H9 (cell line): ENCODE measurements at regions not wholly inside any gene's neighbourhood (a gene's known extent, or its start where the extent isn't known, plus 50 kb on each side); places are given as distances from the start of the nearest gene placed in this dataset.

Experiments used
- DNase-seq: peaks from one replicate; pipeline ENCODE4 v3.0.0-alpha.2; 2017
- H2AFZ ChIP-seq: one replicate; pipeline ENCODE4 v1.6.1; 2013; ENCODE audit warnings: mild to moderate bottlenecking, low read length, control low read depth, moderate library complexity
- H2AK5ac ChIP-seq: 2 replicates; pipeline ENCODE4 v1.6.1; 2013; ENCODE audit warnings: low read length, control low read depth, mixed read lengths; ENCODE audit not compliant: insufficient read length
- H2BK120ac ChIP-seq: one replicate; pipeline ENCODE4 v1.6.1; 2013; ENCODE audit warnings: low read depth, mild to moderate bottlenecking, low read length, control low read depth, inconsistent platforms; ENCODE audit not compliant: poor library complexity, severe bottlenecking
- H2BK12ac ChIP-seq: 2 replicates; pipeline ENCODE4 v1.6.1; 2013; ENCODE audit warnings: low read length, control low read depth, mixed read lengths, low read depth; ENCODE audit not compliant: insufficient read length
- H2BK15ac ChIP-seq: 2 replicates; pipeline ENCODE4 v1.6.1; 2013; ENCODE audit warnings: low read depth, low read length, control low read depth
- H2BK20ac ChIP-seq: one replicate; pipeline ENCODE4 v1.6.1; 2013; ENCODE audit warnings: low read depth, mild to moderate bottlenecking, low read length, control low read depth, inconsistent platforms; ENCODE audit not compliant: poor library complexity, severe bottlenecking
- H2BK5ac ChIP-seq: 2 replicates; pipeline ENCODE4 v1.6.1; 2013; ENCODE audit warnings: low read length, control low read depth, mixed read lengths; ENCODE audit not compliant: insufficient read length
- H3K14ac ChIP-seq: 2 replicates; pipeline ENCODE4 v1.6.1; 2013; ENCODE audit warnings: low read length, control low read depth; ENCODE audit not compliant: insufficient read depth
- H3K18ac ChIP-seq: 2 replicates; pipeline ENCODE4 v1.6.1; 2013; ENCODE audit warnings: low read depth, mild to moderate bottlenecking, mixed read lengths, low read length, control low read depth; ENCODE audit not compliant: insufficient read length
- H3K23ac ChIP-seq: 2 replicates; pipeline ENCODE4 v1.6.1; 2013; ENCODE audit warnings: low read length, control low read depth, mixed read lengths, low read depth; ENCODE audit not compliant: insufficient read length
- H3K23me2 ChIP-seq: 2 replicates; pipeline ENCODE4 v1.6.1; 2013; ENCODE audit warnings: low read depth, mild to moderate bottlenecking, mixed read lengths, low read length, control low read depth; ENCODE audit not compliant: insufficient read length, poor library complexity, severe bottlenecking
- H3K27ac ChIP-seq: 2 replicates; pipeline ENCODE4 v1.5.1; 2013; ENCODE audit warnings: low read length, control low read depth, mixed read lengths, low read depth; ENCODE audit not compliant: insufficient read length
- H3K27me3 ChIP-seq: 2 replicates; pipeline ENCODE4 v1.6.1; 2013; ENCODE audit warnings: low read length, control low read depth, inconsistent platforms; ENCODE audit not compliant: insufficient read depth
- H3K4ac ChIP-seq: 2 replicates; pipeline ENCODE4 v1.6.1; 2013; ENCODE audit warnings: low read depth, mild to moderate bottlenecking, control low read depth, inconsistent platforms, low read length, moderate library complexity
- H3K4me1 ChIP-seq: 2 replicates; pipeline ENCODE4 v1.6.1; 2013; ENCODE audit warnings: low read length, control low read depth, inconsistent platforms; ENCODE audit not compliant: insufficient read depth
- H3K4me2 ChIP-seq: 2 replicates; pipeline ENCODE4 v1.6.1; 2013; ENCODE audit warnings: low read length, control low read depth, mixed read lengths; ENCODE audit not compliant: insufficient read length, insufficient read depth
- H3K56ac ChIP-seq: 2 replicates; pipeline ENCODE4 v1.6.1; 2013; ENCODE audit warnings: low read depth, mild to moderate bottlenecking, mixed read lengths, low read length, control low read depth; ENCODE audit not compliant: insufficient read length
- H3K79me1 ChIP-seq: 2 replicates; pipeline ENCODE4 v1.6.1; 2013; ENCODE audit warnings: low read depth, mild to moderate bottlenecking, moderate library complexity, low read length, control low read depth, inconsistent platforms; ENCODE audit not compliant: insufficient read depth, poor library complexity, severe bottlenecking
- H3K79me2 ChIP-seq: 2 replicates; pipeline ENCODE4 v1.6.1; 2013; ENCODE audit warnings: low read length, control low read depth, inconsistent platforms; ENCODE audit not compliant: insufficient read depth
- H3K9ac ChIP-seq: 2 replicates; pipeline ENCODE4 v1.6.1; 2013; ENCODE audit warnings: low read length, control low read depth, mixed read lengths; ENCODE audit not compliant: insufficient read length; ENCODE audit errors: extremely low read depth
- H3K9me3 ChIP-seq: one replicate; pipeline ENCODE4 v1.6.1; 2013; ENCODE audit warnings: low read depth, low read length, inconsistent platforms; ENCODE audit not compliant: control insufficient read depth
- H3T11ph ChIP-seq: one replicate; pipeline ENCODE4 v1.6.1; 2013; ENCODE audit warnings: mild to moderate bottlenecking, low read length, control low read depth, inconsistent platforms
- H4K20me1 ChIP-seq: one replicate; pipeline ENCODE4 v1.6.1; 2013; ENCODE audit not compliant: control insufficient read depth, insufficient read length, insufficient read depth
- H4K5ac ChIP-seq: 2 replicates; pipeline ENCODE4 v1.6.1; 2013; ENCODE audit warnings: low read depth, mild to moderate bottlenecking, mixed read lengths, low read length, control low read depth; ENCODE audit not compliant: insufficient read length
- H4K8ac ChIP-seq: replicated peaks from 2 replicates; pipeline ENCODE4 v1.6.1; 2013; ENCODE audit warnings: low read length, control low read depth, mixed read lengths, low read depth; ENCODE audit not compliant: insufficient read length
- H4K91ac ChIP-seq: 2 replicates; pipeline ENCODE4 v1.6.1; 2013; ENCODE audit warnings: low read depth, mild to moderate bottlenecking, moderate library complexity, mixed read lengths, low read length, control low read depth; ENCODE audit not compliant: insufficient read length
- H3K27ac Mint-ChIP-seq, 3 experiments: 2 replicates in 2 of 3; 3 replicates in 1 of 3; pipeline ENCODE4 v1.8.0; 2020 to 2021; ENCODE audit warnings: mixed read lengths in 3 of 3, mild to moderate bottlenecking in 1 of 3, moderate library complexity in 1 of 3
- H3K27me3 Mint-ChIP-seq: 2 replicates; pipeline ENCODE4 v1.8.0; 2021; ENCODE audit warnings: low read depth, mild to moderate bottlenecking, moderate library complexity, mixed read lengths
- H3K36me3 Mint-ChIP-seq, 3 experiments: 2 replicates in 2 of 3; 3 replicates in 1 of 3; pipeline ENCODE4 v1.8.0; 2020 to 2021; ENCODE audit warnings: low read depth in 3 of 3, mixed read lengths in 3 of 3; ENCODE audit not compliant: insufficient read depth in 1 of 3
- H3K4me1 Mint-ChIP-seq, 2 experiments: 2 replicates each; pipeline ENCODE4 v1.8.0; 2020; ENCODE audit warnings: mixed read lengths in 2 of 2
- H3K4me3 Mint-ChIP-seq, 2 experiments: 2 replicates in 1 of 2; 3 replicates in 1 of 2; pipeline ENCODE4 v1.8.0; 2020 to 2021; ENCODE audit warnings: mild to moderate bottlenecking in 2 of 2, mixed read lengths in 2 of 2, moderate library complexity in 1 of 2
- H3K9me3 Mint-ChIP-seq, 2 experiments: 2 replicates in 1 of 2; 3 replicates in 1 of 2; pipeline ENCODE4 v1.8.0; 2020; ENCODE audit warnings: mild to moderate bottlenecking in 2 of 2, mixed read lengths in 2 of 2, moderate library complexity in 1 of 2
- WGBS: extraction: QIAGEN DNeasy Blood & Tissue Kit; methylation state at CpG from one replicate; pipeline ENCODE4 v1.1.7; 2013; ENCODE audit warnings: missing lambda C conversion rate, low lambda C conversion rate, mixed read lengths; ENCODE audit not compliant: insufficient read length; ENCODE audit errors: extremely low coverage; 5-methylcytosine and 5-hydroxymethylcytosine counted together
- TF ChIP-seq, protein P1 (sequence below): fragments of 200-600 bp; sonication (generic); conservative IDR thresholded peaks from 3 replicates; pipeline ENCODE4 v1.8.0; 2021; ENCODE audit warnings: antibody characterized with exemption, mild to moderate bottlenecking

DNA sequence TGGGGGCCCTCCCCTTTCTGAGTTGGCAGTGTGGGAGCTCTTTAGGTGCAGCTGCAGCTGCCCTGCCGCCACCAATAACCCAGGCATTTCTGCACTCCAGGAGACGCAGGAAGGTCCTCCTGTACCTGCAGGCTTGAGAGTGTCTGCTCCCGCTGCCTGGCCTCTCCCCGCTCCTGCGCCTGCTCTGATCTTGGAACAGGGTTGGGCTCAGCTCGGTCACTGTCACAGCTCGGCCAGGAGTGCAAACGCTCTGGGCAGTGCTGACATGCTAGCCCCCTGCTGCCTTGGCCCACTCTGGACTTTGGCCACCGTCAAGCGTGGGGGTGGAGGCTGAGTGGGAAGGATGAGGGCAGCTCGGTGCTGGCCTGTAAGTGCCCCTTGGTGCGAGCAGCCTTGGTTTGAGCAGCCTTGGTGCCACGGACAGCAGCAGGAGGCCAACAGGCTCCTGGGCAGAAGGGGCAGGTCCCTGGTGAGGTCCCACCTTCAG is 738.1 kb upstream of the GJE1 start:
- no peaks in the 10 kb centered on the region for H3K79me2 ChIP-seq
- no peaks in the 10 kb centered on the region for H3K79me1 ChIP-seq
- no peak overlapping the region for H2BK5ac ChIP-seq
- H3T11ph ChIP-seq: no peak overlapping the region
- no peak overlapping the region for H4K5ac ChIP-seq
- H2BK15ac ChIP-seq: no peak overlapping the region
- no peak overlapping the region for H2AK5ac ChIP-seq
- H3K9me3 ChIP-seq: no peaks in the 10 kb centered on the region
- no peak overlapping the region for H4K91ac ChIP-seq
- no peaks in the 10 kb centered on the region for H3K27me3 ChIP-seq
- H3K14ac ChIP-seq: no peak overlapping the region; the same call in 1 of the 2 replicates
- no peak overlapping the region for H3K4me2 ChIP-seq
- H2BK20ac ChIP-seq: no peak overlapping the region
- WGBS: no CpG with 5 or more reads among the region's 13 CpGs
- no peak for DNase-seq
- no peaks in the 10 kb centered on the region for H3K4me1 ChIP-seq
- no peak overlapping the region for H3K18ac ChIP-seq
- H4K8ac ChIP-seq: no peak overlapping the region
- Mint-ChIP-seq H3K27me3 (no peaks in the 10 kb centered on the region), H3K27ac (no peak overlapping the region), H3K4me1 (peaks cover 6 to 19% of the 10 kb centered on the region in 2 experiments), H3K9me3 (peaks cover 3 to 15% of the 10 kb centered on the region in 2 experiments), H3K4me3 (no peak overlapping the region), H3K36me3 (peaks cover 7 to 22% (median 7%) of the 10 kb centered on the region in 3 experiments; a peak in 6 of 7 replicates)
- H2AFZ ChIP-seq: no peak overlapping the region
- H4K20me1 ChIP-seq: no peaks in the 10 kb centered on the region
- TF ChIP-seq, protein P1, sequence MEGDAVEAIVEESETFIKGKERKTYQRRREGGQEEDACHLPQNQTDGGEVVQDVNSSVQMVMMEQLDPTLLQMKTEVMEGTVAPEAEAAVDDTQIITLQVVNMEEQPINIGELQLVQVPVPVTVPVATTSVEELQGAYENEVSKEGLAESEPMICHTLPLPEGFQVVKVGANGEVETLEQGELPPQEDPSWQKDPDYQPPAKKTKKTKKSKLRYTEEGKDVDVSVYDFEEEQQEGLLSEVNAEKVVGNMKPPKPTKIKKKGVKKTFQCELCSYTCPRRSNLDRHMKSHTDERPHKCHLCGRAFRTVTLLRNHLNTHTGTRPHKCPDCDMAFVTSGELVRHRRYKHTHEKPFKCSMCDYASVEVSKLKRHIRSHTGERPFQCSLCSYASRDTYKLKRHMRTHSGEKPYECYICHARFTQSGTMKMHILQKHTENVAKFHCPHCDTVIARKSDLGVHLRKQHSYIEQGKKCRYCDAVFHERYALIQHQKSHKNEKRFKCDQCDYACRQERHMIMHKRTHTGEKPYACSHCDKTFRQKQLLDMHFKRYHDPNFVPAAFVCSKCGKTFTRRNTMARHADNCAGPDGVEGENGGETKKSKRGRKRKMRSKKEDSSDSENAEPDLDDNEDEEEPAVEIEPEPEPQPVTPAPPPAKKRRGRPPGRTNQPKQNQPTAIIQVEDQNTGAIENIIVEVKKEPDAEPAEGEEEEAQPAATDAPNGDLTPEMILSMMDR: no peak
- no peak overlapping the region for H3K9ac ChIP-seq
- H2BK12ac ChIP-seq: no peak overlapping the region
- H3K56ac ChIP-seq: no peak overlapping the region
- H3K23ac ChIP-seq: no peak overlapping the region
- H3K27ac ChIP-seq: no peak overlapping the region
- H2BK120ac ChIP-seq: no peak overlapping the region
- no peak overlapping the region for H3K4ac ChIP-seq
- H3K23me2 ChIP-seq: no peaks in the 10 kb centered on the region
